ENCODE measurements at regions not wholly inside any gene's neighbourhood (a gene's known extent, or its start where the extent isn't known, plus 50 kb on each side); places are given as distances from the start of the nearest gene placed in this dataset.

GRCh38 chr7:97635622-97636021 is 96.3 kb upstream of the TAC1 start:
- H3K36me3 ChIP-seq (replicated peaks): no peaks in the 10 kb centered on the region
- no peak overlapping the region for H3K27ac ChIP-seq
- in situ Hi-C loops (cut with HindIII; ENCODE audit: low pct_ligation_motif_present, low sequenced_read_pairs): no loop called here
- no peak for DNase-seq
- no peak for TF ChIP-seq CTCF (IDR thresholded peaks at IDR 0.05; ENCODE audit: low read depth, low read length, missing control alignments)
- H3K27me3 ChIP-seq (replicated peaks): no peaks in the 10 kb centered on the region
- no peak overlapping the region for H3K4me3 ChIP-seq (ENCODE audit: low read depth, low read length)

GRCh38 chr7:97639036-97639435 is 92.8 kb upstream of the TAC1 start:
- DNase-seq: no peak
- Histone ChIP-seq H3K4me3 (ENCODE audit: low read depth, low read length) (no peak overlapping the region), H3K36me3 (replicated peaks) (no peaks in the 10 kb centered on the region), H3K27me3 (replicated peaks) (no peaks in the 10 kb centered on the region), H3K27ac (no peak overlapping the region)
- no peak for TF ChIP-seq CTCF (IDR thresholded peaks at IDR 0.05; ENCODE audit: low read depth, low read length, missing control alignments)
- in situ Hi-C loops (cut with HindIII; ENCODE audit: low pct_ligation_motif_present, low sequenced_read_pairs): no loop called here

- Histone ChIP-seq H3K27ac (no peak overlapping the region), H3K36me3 (replicated peaks) (no peaks in the 10 kb centered on the region), H3K4me3 (ENCODE audit: low read depth, low read length) (no peak overlapping the region), H3K27me3 (replicated peaks) (no peaks in the 10 kb centered on the region)
- no peak for DNase-seq
- TF ChIP-seq CTCF (IDR thresholded peaks at IDR 0.05; ENCODE audit: low read depth, low read length, missing control alignments): no peak
- in situ Hi-C loops (cut with HindIII; ENCODE audit: low pct_ligation_motif_present, low sequenced_read_pairs): no loop called here
Measured at GRCh38 chr7:97659363-97660045, 72.4 kb upstream of the TAC1 start.

GRCh38 chr7:97667359-97667758 is 64.5 kb upstream of the TAC1 start:
- no peak for DNase-seq
- Histone ChIP-seq H3K27ac (no peak overlapping the region), H3K27me3 (replicated peaks) (no peaks in the 10 kb centered on the region), H3K4me3 (ENCODE audit: low read depth, low read length) (no peak overlapping the region), H3K36me3 (replicated peaks) (no peaks in the 10 kb centered on the region)
- in situ Hi-C loops (cut with HindIII; ENCODE audit: low pct_ligation_motif_present, low sequenced_read_pairs): no loop called here
- TF ChIP-seq CTCF (IDR thresholded peaks at IDR 0.05; ENCODE audit: low read depth, low read length, missing control alignments): no peak

- Histone ChIP-seq H3K36me3 (replicated peaks) (no peaks in the 10 kb centered on the region), H3K27ac (no peak overlapping the region), H3K27me3 (replicated peaks) (no peaks in the 10 kb centered on the region), H3K4me3 (ENCODE audit: low read depth, low read length) (no peak overlapping the region)
- DNase-seq: no peak
- in situ Hi-C loops (cut with HindIII; ENCODE audit: low pct_ligation_motif_present, low sequenced_read_pairs): no loop called here
- no peak for TF ChIP-seq CTCF (IDR thresholded peaks at IDR 0.05; ENCODE audit: low read depth, low read length, missing control alignments)
Measured at GRCh38 chr7:97671571-97671970, 60.3 kb upstream of the TAC1 start.

GRCh38 chr7:97680622-97681021 is 51.3 kb upstream of the TAC1 start:
- Histone ChIP-seq H3K4me3 (ENCODE audit: low read depth, low read length) (no peak overlapping the region), H3K27ac (no peak overlapping the region), H3K27me3 (replicated peaks) (no peaks in the 10 kb centered on the region), H3K36me3 (replicated peaks) (no peaks in the 10 kb centered on the region)
- TF ChIP-seq CTCF (IDR thresholded peaks at IDR 0.05; ENCODE audit: low read depth, low read length, missing control alignments): no peak
- in situ Hi-C loops (cut with HindIII; ENCODE audit: low pct_ligation_motif_present, low sequenced_read_pairs): no loop called here
- DNase-seq: no peak

Data from brain microvascular endothelial cell (primary cell).